Heart right ventricle (tissue), 16 donors: ENCODE measurements at regions not wholly inside any gene's neighbourhood (a gene's known extent, or its start where the extent isn't known, plus 50 kb on each side); places are given as distances from the start of the nearest gene placed in this dataset.
A peak's percentile ranks its signal among the peaks of the same experiment; 100 is the strongest.

Experiments used
- ATAC-seq, 8 donors: fragments of 200-7000 bp; cut with Tn5 transposase; one replicate each; pipeline ENCODE4 v1.9.1; 2020; ENCODE audit warnings: mild to moderate bottlenecking in 8 of 8, moderate library complexity in 8 of 8, moderate number of reproducible peaks in 1 of 8
- DNase-seq, 2 donors: peaks; one replicate each; pipeline ENCODE4 v3.0.0-alpha.2; 2020
- H3K27ac ChIP-seq, 10 donors: fragments of 200-600 bp; sonication (generic) in 2 of 10; one replicate each; pipeline versions ENCODE4 v1.5.0 to v1.8.0; 2020 to 2022; ENCODE audit warnings: mild to moderate bottlenecking in 3 of 10
- H3K27me3 ChIP-seq, 7 donors: fragments of 200-600 bp; one replicate each; pipeline ENCODE4 v1.8.0; 2021 to 2022; ENCODE audit warnings: mild to moderate bottlenecking in 2 of 7
- H3K36me3 ChIP-seq, 9 donors: fragments of 200-600 bp; sonication (generic) in 1 of 9; one replicate each; pipeline versions ENCODE4 v1.5.0 to v1.8.0; 2020 to 2022; ENCODE audit warnings: mild to moderate bottlenecking in 2 of 9
- H3K4me1 ChIP-seq, 9 donors: fragments of 200-600 bp; sonication (generic) in 1 of 9; one replicate each; pipeline versions ENCODE4 v1.5.0 to v1.8.0; 2020 to 2022; ENCODE audit warnings: mild to moderate bottlenecking in 4 of 9
- H3K4me3 ChIP-seq, 10 donors: fragments of 200-600 bp; sonication (generic) in 2 of 10; one replicate each; pipeline versions ENCODE4 v1.5.0 to v1.8.0; 2020 to 2022; ENCODE audit warnings: mild to moderate bottlenecking in 7 of 10, moderate library complexity in 2 of 10
- H3K9me3 ChIP-seq, 11 donors: fragments of 200-600 bp in 10 of 11; sonication (generic) in 2 of 11; one replicate each; pipeline versions ENCODE4 v1.5.0 to v1.8.0; 2013 to 2022; ENCODE audit warnings: mild to moderate bottlenecking in 2 of 11, control low read depth in 1 of 11, moderate library complexity in 1 of 11
- CTCF ChIP-seq, 9 donors: fragments of 200-600 bp; sonication (generic) in 2 of 9; IDR thresholded peaks; one replicate each; pipeline versions ENCODE4 v1.5.0 to v1.8.0; 2021 to 2022; ENCODE audit warnings: antibody characterized with exemption in 9 of 9, mild to moderate bottlenecking in 5 of 9, moderate library complexity in 1 of 9
- WGBS, 2 donors: extraction: QIAGEN DNeasy Blood & Tissue Kit; methylation state at CpG; one replicate each; pipeline ENCODE4 v1.1.7; 2013; ENCODE audit warnings: inconsistent platforms in 1 of 2; 5-methylcytosine and 5-hydroxymethylcytosine counted together
- intact Hi-C, 10 donors: fragments of 100-400 bp; cut with DNase I; formaldehyde crosslinking; loops; one replicate each; pipeline versions ENCODE4 v1.11.1 to v1.14.2; 2022
- donor health status: Arrhythmogenic right ventricular cardiomyopathy.
- donor health status: ischemic (EF 13 %, LVEDD 7.1; RV severe dilation, severe dysfunction).
- donor health status: healthy with polysubstance abuse.
- donor health status: DM: no; HTN: yes; CAD: no.
- donor health status: DM: no; HTN: no; CAD: no.
- donor health status: ischemic (EF 25% LVEDD 6.9; RV normal size, moderate dysfunction).
- donor health status: ischemic (EF 25% LVEDD 5.7; RV mildly dilated, moderate dysfunction).
- donor health status: healthy.
- donor health status: DM: yes; HTN: yes; CAD: no.
- donor health status: Ischemic cardiomyopathy.
- donor health status: ischemic (EF 35%, LVEDD 5.7; RV mildly dilated, moderate dysfunction).
- donor health status: nonischemic (EF 11% LVEDD 7.7; RV severe dilation, severe dysfunction).
- donor health status: DM: yes; HTN: yes; CAD: no.
- donor health status: PGD.
- donor health status: ischemic (EF 29% LVEDD 5.4; RV normal size, mild dysfunction).
- donor health status: nonischemic (EF 23%, LVEDD 6.1; RV moderate dilation, normal function).

- DNase-seq, result peak; percentile 66 to 80
- H3K4me3 ChIP-seq, result peak overlapping the region; percentile 11 to 71 (median 62)
- 6 to 7% methylated on average over 50 of the region's 50 CpGs for WGBS, 2 donors
- H3K36me3 ChIP-seq, result no peaks in the 10 kb centered on the region
- intact Hi-C loops, result loop anchor here in 1 of 10 donors (10.0 kb wide), 1 partner anchor 1278 kb away; no protein-coding TSS in a partner anchor
- ATAC-seq, result peak; percentile 88 to 95 (median 92)
- peak in 3 of 9 donors; percentile 12 to 31 (median 30) for TF ChIP-seq CTCF (IDR thresholded peaks at IDR 0.05)
- H3K27ac ChIP-seq, result peak overlapping the region; percentile 33 to 88 (median 82)
- peaks cover 0 to 23% (median 0%) of the 10 kb centered on the region in 7 donors for H3K27me3 ChIP-seq
- no peaks in the 10 kb centered on the region for H3K9me3 ChIP-seq
- H3K4me1 ChIP-seq, result peaks cover 0 to 23% (median 7%) of the 10 kb centered on the region in 9 donors
Observed at GRCh38 chr12:30822385-30823155, 67.8 kb upstream of the CAPRIN2 start.

DNA sequence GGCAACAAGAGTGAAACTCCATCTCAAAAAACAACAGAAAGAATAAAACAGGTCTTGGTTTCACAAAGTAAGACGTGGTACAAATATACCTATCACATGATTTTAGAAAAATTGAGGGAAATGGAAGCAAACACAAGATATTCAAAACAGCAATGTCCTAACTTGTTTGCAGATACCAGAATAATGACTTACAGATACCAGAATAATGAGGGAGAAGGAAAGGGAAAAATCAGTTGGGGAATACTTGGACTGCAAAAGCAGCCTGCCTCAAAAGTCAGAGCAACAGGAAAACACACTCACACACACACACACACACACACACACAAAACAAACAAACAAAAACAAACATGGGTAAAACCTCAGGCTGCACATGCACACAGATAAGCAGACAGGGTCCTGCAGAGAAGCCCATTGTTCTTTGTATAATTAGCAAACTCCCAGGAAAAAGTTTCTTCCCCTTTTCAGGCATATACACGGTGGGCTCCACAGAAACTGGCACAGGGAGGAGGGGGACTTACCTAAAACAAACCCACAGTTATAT lies 65.7 kb upstream of the CAPRIN2 start:
- WGBS, 2 donors, result 56 to 61% methylated on average over 2 of the region's 2 CpGs
- H3K27ac ChIP-seq, result no peak overlapping the region
- no peak overlapping the region for H3K4me3 ChIP-seq
- peaks cover 0 to 23% (median 7%) of the 10 kb centered on the region in 9 donors for H3K4me1 ChIP-seq
- no peak for TF ChIP-seq CTCF (IDR thresholded peaks at IDR 0.05)
- no peak for DNase-seq
- H3K36me3 ChIP-seq, result no peaks in the 10 kb centered on the region
- intact Hi-C loops, result loop anchor here in 1 of 10 donors (10.0 kb wide), 1 partner anchor 1276 kb away; no protein-coding TSS in a partner anchor
- ATAC-seq, result no peak
- H3K9me3 ChIP-seq, result no peaks in the 10 kb centered on the region
- H3K27me3 ChIP-seq, result peaks cover 0 to 23% (median 0%) of the 10 kb centered on the region in 7 donors

GRCh38 chr12:30818562-30818961 lies 63.8 kb upstream of the CAPRIN2 start:
- Histone ChIP-seq H3K27ac (no peak overlapping the region), H3K9me3 (no peaks in the 10 kb centered on the region), H3K4me1 (peaks cover 0 to 20% (median 7%) of the 10 kb centered on the region in 9 donors), H3K4me3 (no peak overlapping the region), H3K36me3 (no peaks in the 10 kb centered on the region), H3K27me3 (peaks cover 0 to 23% (median 0%) of the 10 kb centered on the region in 7 donors)
- TF ChIP-seq CTCF (IDR thresholded peaks at IDR 0.05), result no peak
- ATAC-seq (no peak), DNase-seq (no peak)
- WGBS, 2 donors, result 95 to 96% methylated on average over 1 of the region's 1 CpG
- intact Hi-C loops, result loop anchor here in 1 of 10 donors (10.0 kb wide), 1 partner anchor 1294 kb away; no protein-coding TSS in a partner anchor

DNA sequence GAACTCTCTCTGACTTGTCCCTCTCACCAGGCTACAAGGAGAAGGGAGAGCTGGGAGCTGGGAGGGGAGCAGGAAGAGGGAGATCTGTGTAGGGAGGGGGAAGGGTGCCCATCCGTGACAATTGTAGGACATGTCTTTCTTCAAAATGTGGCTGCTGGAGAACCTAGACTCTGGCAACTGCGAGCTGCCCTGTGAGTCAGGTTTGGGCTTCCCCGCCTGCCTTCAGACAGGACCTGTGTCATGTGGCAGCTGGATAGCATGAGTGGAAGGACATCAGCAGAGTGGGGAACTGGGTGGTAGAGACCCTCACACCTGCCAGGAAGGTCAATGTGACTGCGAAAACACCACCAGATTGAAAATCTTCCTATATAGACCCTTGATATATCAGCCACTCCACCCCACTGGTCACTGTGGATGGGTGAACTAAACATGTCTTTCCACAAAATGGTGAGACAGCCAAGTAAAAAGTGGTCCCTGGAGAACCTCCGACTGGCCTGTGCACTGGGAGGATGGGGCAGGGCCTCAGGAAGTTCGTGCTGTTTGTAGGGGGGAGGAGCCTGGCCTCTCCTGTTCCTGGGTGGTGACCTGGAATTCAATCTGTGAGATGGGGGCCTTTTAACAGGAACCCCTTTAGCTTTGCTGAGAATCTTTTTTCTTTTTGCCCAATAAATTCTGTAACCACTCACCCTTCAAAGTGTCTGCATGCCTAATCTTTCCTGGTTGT lies 62.2 kb upstream of the CAPRIN2 start:
- H3K4me1 ChIP-seq, result peaks cover 0 to 7% (median 3%) of the 10 kb centered on the region in 9 donors
- H3K9me3 ChIP-seq, result no peaks in the 10 kb centered on the region
- H3K27me3 ChIP-seq, result peaks cover 0 to 8% (median 0%) of the 10 kb centered on the region in 7 donors
- no peak for ATAC-seq
- 75 to 76% methylated on average over 6 of the region's 6 CpGs for WGBS, 2 donors
- no peak for TF ChIP-seq CTCF (IDR thresholded peaks at IDR 0.05)
- no peak overlapping the region for H3K27ac ChIP-seq
- intact Hi-C loops, result loop anchor here in 1 of 10 donors (10.0 kb wide), 1 partner anchor 1292 kb away; no protein-coding TSS in a partner anchor
- H3K36me3 ChIP-seq, result no peaks in the 10 kb centered on the region
- no peak overlapping the region for H3K4me3 ChIP-seq
- no peak for DNase-seq
